Stimulated activated CD8-positive, alpha-beta memory T cell treated with anti-CD3 and anti-CD28 coated beads, Interleukin-12 subunit alpha, Interleukin-12 subunit beta, amount 100 ng/mL, for 1 hour (primary cell): ENCODE measurements at regions not wholly inside any gene's neighbourhood (a gene's known extent, or its start where the extent isn't known, plus 50 kb on each side); places are given as distances from the start of the nearest gene placed in this dataset.

Experiments
- DNase-seq: peaks from one replicate; pipeline ENCODE4 v3.0.0-alpha.2; 2020; ENCODE audit warnings: low read depth

DNA sequence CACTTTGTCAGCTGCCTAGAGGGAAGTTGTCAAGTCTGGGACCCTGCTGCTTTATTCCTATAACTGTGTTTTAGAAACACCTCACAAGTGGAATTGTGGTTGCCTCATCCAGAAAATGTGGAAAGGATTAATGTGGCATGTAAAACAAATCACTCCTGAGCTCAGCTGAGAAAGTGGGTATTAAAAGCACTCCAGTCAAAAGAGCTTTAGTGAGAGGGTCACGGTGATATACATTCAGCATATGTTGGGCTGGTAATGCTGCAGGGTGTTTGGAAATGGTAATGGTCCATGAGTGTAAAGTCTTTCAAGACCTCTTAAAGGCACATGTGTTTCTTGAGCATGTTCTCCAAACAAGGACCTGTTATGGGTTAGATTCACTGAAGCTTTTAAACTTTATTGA, 318.2 kb upstream of the MEOX2 start:
- no peak for DNase-seq

DNA sequence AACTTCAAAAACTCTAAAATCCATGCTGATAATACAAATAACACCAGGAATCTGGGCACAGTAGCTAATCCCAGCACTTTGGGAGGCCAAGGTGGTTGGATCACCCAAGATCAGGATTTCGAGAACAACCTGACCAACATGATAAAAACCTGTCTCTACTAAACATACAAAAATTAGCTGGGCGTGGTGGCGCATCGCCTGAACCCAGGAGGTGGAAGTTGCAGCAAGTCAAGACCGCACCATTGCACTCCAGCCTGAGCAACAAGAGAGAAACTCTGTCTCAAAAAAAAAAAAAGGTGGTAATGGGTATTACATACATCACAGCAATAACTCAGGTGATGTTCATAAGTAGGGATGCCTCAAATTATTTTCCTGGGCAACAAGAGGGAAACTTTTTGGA, 315.0 kb upstream of the MEOX2 start:
- DNase-seq, result no peak

DNA sequence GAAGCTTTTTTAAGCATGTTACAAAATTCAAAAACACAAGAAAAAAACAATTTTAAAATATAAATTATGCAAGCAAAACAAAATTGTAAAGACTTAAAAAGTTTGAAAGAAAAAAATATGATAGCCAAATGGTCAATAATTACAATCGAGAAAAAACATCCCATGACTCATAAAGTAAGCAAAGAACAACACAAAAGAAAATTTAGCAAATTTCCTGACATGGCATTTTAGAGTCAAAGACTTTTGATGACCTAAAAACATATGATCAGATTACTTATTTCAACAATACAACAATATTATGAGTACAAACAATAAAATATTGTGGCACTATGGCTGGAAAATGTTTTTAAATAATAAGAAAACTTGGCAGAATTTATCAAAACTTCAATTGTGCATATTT, 312.1 kb upstream of the MEOX2 start:
- DNase-seq, result no peak

GRCh38 chr7:15995027-15995426, 308.5 kb upstream of the MEOX2 start:
- DNase-seq, result no peak

GRCh38 chr7:15989194-15989593, 302.7 kb upstream of the MEOX2 start:
- DNase-seq, result no peak

DNA sequence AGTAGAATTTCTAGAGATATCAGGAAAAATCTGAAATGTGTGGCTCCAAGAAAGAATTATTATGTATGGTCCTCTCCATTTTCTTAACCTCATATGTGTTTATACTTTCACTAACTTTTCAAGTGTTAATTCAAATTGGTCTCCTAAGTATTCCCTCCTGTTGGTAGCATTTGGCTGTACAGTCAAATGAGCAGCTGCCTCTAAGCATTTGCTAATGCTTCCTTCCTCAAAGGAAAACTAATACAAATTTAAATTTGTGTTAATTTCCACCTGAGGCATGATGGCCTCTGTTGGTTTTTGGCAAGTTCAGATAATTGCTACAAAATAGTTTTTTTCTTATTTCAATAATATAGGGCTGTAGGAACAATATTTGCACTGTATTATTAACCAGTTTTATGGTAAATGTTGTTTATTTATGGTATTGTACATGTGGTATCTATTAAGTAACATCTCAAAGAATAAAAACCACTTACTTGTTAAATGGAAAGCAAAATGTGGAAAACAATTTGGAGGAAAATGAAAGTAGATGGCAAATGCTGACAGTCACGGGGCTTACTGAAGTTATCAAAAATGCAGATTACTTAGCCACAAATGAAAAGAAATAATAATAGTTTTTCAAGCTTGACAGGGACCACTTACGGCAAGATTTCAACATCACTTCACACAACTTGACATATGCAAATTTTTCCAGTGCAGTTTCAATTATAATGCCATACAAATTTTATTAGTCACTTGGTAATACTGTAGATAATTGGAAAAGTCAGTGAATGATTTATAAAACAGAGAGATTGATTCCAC, 299.3 kb upstream of the MEOX2 start:
- no peak for DNase-seq

DNA sequence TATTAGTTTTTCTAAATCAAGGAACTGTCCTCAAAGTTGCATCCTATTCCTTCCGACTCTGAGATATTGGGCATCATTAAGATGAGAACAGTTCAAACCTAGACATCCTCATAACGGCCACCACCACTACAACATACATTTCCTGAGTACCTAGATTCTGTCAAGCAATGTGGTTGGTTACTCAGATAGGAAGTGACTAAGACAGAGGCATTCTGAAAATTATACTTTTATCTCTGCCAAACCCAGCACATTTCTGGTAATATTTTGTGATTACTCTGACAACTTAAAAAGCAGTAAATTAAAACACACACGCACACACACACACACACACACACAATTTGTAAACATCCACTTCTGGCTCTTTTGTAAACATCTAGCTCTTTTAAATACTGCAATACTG, 291.2 kb upstream of the MEOX2 start:
- no peak for DNase-seq

DNA sequence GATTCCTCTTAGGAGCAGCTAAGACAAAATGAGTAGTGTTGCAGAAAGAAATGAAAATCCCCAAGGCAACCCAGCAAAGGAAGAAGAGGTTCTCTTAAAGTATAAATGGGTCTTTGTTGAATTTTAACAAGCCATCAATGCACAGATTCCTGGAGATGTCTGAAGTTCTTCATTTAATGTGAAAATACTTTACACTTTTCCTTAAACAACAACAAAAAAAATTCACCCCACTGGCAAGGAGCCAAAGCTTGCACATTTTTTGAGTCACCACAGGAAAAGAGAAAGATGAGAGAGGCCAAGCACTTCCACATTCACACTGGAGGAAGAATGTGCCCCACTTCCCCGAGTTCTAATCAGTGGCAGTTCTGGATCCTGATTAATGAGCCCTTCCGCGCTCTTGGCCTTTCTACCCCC, 286.4 kb upstream of the MEOX2 start:
- DNase-seq, result no peak

- no peak for DNase-seq
These were observed 281.1 kb upstream of the MEOX2 start for GRCh38 chr7:15967551-15967950.

- no peak for DNase-seq
These were observed 280.6 kb upstream of the MEOX2 start for GRCh38 chr7:15967121-15967520.

DNA sequence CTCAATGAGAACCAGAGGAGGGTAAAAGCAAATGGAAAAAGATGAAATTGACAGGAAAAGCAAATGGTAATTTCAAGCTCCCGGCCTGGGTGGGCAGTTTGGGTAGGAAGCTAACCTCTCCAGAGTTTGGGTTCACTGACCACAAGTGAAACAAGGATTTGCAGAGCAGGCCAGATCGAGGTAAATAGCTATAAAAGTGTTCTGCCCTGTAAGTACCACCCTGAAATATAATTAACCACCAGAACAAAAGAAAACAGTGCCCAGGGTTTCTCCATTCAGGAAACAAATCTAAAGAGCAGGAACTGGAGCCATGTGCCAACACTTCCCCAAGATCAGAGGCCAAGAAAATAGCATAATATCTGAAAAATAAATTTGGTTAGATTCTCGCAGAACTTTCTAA, 276.7 kb upstream of the MEOX2 start:
- no peak for DNase-seq

DNA sequence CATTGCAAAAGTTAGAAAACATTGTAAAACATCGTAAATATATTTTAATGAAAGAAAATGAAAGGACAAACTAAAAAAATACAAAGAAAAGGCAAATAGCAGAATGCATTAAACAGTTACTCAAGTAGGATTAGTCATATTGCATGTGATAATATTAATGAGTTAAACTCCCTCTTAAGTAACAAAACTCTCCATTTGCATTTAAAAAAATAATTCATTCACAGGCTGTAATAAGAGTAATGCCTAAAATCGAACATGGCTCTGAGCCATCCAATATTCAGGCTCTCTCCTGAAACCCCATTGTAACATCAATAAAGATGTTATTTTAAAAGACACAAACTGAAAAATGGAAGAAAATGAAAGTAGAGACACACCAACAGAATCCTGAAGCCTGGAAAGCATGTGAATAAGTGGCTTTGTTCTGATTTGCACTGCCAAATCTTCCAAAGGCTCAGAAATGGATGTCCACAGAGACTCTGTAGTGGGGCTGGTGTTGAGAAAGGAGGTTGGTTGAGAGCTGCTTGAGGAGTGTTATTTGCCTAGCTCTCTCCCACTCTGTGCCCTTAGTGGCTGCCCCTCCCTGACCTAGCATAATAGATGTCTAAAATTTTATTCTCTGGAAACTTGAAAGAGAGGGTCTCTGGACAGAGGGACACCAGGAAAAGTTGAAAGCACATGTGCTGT, 268.3 kb upstream of the MEOX2 start:
- no peak for DNase-seq

GRCh38 chr7:15950299-15950698, 263.8 kb upstream of the MEOX2 start:
- DNase-seq, result no peak

DNA sequence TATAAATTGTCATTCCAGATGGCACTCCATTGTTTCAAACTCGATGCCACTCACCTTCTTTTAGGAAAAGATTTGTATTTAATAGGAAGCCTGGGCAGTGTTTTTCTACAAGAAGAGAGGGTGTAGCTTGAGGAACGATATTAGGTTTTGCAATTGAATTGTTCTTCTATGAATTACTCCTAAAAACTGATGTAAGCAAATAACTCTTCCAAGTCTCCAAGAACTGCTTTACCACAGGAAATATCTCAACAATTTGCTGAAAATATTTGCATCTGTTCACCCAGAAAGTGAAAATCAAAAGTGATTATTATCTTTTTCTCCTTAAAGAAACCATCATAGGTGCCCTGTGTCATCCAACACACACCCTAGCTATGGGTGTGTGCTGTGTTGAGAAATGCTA, 261.3 kb upstream of the MEOX2 start:
- DNase-seq, result no peak

DNA sequence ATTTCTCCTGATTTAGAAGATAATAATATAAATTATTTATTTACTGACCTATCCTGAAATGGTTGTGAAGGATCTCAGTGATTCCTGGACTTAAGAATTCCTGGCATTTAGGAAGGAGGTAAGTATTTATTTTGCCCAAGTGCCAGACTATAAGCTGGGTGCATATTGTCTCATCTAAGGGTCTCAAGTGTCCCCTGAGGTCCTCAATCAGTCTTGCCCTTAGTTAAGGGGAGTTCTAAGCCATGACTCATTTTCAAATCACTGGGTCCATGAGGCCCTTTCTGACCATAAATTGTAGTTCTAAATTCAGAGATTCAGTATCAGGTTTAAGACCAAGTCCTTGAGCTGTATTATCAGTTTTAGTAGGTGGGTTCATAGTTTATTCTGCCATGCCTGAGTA, 251.6 kb upstream of the MEOX2 start:
- DNase-seq, result no peak

DNA sequence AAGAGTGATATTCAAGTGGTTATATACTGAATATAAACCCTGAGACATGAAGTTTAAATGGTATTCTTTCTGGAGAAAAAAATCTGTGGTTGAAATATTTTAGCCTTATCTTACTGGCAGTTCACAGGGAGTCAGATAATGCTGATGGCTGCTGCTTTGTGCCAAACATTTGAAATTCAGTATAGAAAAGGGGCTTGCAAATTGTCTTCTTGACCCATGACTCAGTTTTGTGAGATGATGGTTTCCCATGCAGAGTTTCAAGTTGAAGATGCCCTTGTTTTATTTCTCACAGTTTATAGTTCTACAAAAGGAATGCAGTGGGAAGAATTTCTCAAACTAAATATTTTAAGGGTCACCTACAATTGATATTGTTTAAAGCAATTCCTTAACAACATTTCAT, 251.1 kb upstream of the MEOX2 start:
- no peak for DNase-seq

- DNase-seq, result no peak
These were observed 250.5 kb upstream of the MEOX2 start for GRCh38 chr7:15936991-15937390.

DNA sequence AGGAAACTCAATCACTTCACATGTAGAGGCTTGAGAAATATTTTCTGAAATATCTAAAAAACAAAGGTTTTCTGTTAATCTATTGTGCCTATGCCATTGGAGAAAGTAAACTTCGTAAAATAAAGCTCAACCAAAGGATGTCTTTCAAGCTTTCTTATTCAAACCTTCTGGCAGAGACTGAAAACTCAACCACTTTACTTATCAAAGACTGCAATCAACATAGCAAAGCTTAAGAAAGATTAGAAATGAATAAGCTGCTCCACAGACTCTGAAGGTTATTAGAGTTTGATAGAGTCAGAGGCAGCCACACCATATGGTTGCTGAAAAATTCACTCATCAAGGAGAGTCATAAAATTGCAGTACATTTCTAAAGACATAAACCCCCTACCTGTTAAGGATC, 245.8 kb upstream of the MEOX2 start:
- DNase-seq, result no peak

GRCh38 chr7:15929411-15929810, 242.9 kb upstream of the MEOX2 start:
- DNase-seq, result no peak

DNA sequence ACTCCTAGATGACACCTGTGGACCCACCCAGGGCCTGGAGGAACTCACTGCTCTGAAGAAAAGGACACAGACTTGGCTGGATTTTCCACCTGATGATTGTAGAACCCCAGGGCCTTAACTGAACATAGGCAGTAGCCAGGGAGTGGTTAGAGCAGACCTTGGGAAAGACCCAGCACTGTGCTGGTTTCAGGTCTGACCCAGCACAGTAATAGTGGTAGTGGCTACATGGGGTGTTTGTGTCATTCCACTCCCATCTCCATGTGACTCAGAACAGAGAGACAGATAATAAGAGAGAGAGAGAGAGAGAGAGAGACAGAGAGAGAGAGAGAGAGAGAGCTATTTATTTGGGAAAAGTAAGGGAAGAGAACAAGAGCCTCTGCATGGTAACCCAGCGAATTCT, 239.1 kb upstream of the MEOX2 start:
- DNase-seq, result no peak

DNA sequence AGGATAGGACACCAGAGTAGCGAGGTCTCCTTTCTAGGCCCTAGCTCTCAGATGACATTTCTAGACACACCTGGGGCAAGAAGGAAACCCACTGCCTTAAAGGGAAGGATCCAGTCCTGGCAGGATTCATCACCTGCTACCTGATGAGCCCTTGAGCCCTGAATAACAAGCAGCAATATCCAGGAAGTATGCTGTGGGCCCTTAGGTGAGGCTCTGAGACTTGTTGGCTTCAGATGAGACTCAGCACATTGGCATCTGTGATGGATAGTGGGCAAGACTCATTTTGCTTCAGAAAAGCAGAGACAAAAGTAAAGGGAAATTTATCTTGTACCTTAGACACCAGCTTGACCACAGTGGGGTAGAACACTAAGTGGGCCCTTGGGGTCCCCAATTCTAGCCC, 238.4 kb upstream of the MEOX2 start:
- DNase-seq, result no peak

GRCh38 chr7:15922002-15922401, 235.5 kb upstream of the MEOX2 start:
- no peak for DNase-seq

GRCh38 chr7:15921576-15921975, 235.1 kb upstream of the MEOX2 start:
- no peak for DNase-seq

- DNase-seq, result no peak
These were observed 234.5 kb upstream of the MEOX2 start for GRCh38 chr7:15920953-15921352.
